G401 (cell line): ENCODE measurements at regions not wholly inside any gene's neighbourhood (a gene's known extent, or its start where the extent isn't known, plus 50 kb on each side); places are given as distances from the start of the nearest gene placed in this dataset.

Experiments used
- DNase-seq: peaks from one replicate; pipeline ENCODE4 v3.0.0-alpha.2; 2015; ENCODE audit warnings: low spot score
- in situ Hi-C: cut with HindIII; loops from 2 replicates; pipeline ENCODE4 v1.10.0; 2016; ENCODE audit warnings: low sequenced_read_pairs, mixed read lengths

DNA sequence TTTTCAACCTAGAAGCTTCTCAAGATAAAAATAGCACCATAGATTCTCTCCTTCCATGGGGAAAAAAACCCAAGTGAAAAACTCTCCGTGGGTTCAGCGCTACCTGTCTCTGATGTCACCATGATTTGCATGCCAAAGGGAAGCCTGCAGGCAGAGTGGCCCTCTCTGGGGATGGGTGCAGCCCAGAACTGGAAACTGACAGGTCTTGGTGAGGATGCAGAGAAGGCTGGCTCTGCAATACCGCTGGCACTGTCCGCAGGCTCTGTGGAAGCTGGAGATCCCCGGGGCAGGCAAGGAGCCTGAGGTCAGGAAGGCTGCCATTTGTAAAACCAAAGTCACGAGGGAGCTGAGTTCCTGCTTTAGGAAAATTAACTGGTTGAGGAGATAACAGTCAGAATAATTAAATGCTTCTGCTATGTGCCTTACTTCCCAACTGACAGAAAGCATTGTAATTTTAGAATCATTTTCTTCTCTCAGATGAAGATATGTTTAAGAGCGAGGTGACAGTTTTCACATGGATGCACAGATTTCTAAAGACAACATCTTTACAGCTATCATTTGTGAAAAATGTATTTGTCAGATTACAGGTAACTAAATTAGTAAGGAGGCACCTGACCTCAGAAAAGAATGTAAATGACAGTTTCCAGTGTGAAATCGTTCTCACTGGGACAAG is 731.5 kb upstream of the FZD8 start:
- DNase-seq, result no peak
- in situ Hi-C loops, result no loop called here

DNA sequence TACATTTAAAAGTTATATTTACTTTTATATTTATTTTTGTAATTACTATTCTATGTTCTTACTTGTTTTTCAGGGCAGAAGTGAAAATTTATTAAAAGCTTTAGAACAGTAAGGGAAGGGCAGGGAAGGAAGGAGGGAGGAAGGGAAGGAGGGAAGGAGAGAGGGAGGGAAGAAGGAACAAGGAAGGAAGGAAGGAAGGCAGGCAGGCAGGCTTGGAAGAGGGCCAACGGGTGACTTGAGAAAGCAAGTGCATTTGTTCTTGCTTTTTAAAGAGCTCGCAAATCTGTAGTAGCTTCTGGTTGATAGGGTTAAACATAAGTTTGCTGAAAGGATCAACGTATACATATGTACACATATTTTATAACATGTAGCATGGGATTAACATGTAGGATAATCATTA is 725.3 kb upstream of the FZD8 start:
- DNase-seq, result no peak
- in situ Hi-C loops, result no loop called here

DNA sequence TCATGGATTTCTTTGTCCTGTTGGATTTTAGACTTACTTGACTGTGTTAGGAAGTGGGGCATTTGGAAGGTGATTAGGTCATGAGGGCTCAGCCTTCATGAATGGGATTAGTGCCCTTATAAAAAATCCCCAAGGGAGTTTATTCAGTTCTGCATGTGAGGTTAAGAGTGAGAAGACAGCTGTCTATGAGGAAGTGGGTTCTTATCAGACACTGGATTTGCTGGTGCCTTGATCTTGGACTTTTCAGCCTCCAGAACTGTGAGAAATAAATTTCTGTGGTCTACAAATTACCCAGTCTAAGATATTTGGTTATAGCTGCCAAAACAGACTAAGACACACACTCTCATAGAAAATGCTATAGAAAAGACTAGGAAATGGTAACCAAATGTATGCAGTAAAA is 724.7 kb upstream of the FZD8 start:
- in situ Hi-C loops, result no loop called here
- no peak for DNase-seq

DNA sequence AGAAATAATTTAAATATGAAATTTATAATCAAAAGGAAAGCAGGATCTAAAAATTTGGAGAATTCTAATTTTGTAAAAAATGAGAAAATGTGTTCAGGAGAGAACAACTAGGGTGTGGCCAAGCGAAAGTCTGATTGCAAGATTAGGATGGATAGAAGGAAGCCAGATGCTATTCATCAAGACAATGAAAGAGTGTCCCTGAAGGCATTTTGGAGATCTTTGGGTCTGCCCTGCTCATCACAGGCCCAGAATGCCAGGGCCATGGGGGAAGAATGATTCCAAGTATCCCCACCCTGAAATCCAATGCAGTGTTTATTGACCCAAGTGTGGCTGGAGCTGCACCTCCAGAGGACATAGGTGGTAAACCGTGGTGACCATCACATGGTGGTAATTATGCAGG is 724.0 kb upstream of the FZD8 start:
- in situ Hi-C loops, result no loop called here
- DNase-seq, result no peak

DNA sequence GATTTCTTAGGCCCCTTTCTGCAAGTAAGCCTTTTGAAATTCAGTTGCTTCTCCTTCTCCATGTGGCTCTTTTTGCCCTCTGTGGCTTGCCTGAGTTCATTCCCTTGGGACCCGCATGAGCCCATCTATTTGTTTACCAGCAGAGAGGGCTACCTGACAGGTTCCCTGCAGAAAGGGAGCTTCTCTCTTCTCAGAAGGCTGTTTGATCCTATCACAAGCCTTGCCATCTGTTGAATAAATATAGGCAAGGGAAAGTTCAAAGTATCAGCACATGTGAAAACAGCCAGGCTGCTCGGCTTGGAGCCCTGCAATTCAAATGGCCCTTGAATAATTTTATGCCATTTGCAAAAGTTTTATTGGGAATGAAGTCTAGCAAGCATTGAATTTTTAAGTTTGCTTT is 720.2 kb upstream of the FZD8 start:
- no peak for DNase-seq
- in situ Hi-C loops, result no loop called here

DNA sequence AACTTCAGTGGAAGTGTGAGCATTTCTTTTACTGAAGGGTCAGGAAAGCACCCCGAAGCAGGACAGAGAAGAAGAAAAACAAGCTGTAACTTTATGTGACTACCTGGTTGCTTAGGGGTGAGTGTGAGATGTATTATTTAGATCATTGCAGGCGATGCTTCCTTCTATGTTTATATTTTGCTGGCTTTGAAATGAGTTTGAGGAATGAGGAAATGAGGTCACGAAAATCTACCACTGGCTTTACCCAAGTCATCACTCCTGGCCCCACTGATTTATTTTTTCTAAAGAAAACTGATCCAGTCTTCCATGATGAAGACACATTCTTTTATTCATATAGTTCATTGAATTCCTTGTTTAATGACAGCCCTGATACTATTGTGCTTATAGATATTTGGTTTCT is 716.6 kb upstream of the FZD8 start:
- no peak for DNase-seq
- in situ Hi-C loops, result no loop called here

DNA sequence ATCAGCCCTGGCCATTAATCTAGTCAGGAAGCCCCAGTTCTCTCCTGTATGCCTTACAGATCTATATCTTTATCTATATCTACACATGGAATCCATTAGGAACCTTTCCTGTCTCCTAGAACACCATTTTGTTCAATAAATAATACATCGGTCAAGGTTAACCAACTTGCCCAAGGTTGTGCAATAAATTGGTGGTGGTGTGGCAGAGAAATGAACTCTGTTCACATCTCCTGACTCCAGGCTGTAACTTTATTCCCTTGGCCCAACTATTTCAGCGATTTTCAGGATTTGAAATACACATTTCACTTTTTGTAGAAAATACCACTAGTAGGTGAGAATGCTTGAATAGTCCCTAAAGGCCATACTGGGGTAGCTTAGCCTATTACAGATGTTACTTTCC is 712.5 kb upstream of the FZD8 start:
- in situ Hi-C loops, result no loop called here
- no peak for DNase-seq

DNA sequence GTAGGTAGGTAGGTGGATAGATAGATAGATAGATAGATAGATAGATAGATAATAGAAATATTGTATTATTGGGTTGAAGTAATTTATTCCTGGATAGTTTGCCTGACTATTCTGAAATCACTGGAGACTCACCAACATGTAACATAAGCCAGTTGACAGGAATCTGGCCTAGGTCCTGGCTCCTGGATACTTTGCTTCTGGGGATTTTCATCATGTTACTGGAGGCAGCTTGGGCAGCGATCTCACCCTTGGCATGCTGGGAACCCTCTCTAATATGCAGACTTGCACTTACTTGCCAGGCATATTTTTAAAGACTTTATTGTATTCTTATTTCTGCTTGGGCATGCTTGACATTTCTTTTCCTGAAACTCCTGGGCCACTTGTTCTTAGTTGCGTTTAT is 709.1 kb upstream of the FZD8 start:
- no peak for DNase-seq
- in situ Hi-C loops, result no loop called here

DNA sequence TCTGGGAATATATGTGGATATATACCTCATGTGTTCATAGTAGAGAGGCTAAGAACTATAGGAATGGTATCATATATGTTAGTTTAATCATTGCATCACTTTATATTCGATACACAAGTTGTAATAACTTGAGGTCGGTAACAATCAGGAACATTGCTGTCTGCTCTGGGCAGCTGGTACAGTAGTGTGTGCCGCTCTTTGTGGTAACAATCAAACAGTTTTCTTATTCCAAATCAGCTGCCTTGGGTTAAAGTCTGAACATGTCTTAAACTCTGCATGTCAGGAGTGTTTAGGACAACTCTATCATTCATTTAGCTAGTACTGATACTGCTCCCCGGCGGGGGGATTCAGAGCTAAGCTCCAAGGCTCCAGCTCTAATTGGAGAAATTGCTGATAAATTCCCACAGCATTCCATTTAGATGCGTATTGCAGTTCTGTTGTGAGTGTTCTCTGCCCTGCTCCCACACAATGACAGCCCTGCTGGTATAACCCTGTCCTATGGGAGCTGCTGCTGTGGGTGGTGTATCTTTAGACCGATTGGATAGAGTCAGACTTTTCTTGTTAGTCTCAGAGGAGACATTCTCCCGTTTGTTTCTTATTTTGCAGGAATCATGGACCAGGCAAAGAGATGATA is 707.5 kb upstream of the FZD8 start:
- DNase-seq, result no peak
- in situ Hi-C loops, result no loop called here

DNA sequence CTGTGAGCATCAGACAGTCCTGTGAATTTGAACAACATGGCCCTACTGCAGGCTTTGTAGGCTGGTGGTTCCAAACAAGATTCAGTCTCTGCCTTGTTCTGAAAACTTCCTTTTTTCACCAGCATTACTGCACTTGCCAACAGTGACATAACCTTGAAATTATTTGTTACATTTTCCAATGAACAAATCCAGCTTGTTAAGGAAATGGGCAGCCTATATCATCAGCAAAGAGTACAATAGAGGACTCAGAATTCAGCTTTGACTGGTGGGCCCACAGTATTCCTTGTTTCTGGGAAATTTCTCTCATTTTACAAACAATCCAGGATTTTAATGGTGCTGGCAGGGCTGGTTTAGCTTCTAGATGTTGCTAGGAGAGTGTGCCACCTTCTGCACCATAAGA is 703.7 kb upstream of the FZD8 start:
- in situ Hi-C loops, result no loop called here
- DNase-seq, result no peak

DNA sequence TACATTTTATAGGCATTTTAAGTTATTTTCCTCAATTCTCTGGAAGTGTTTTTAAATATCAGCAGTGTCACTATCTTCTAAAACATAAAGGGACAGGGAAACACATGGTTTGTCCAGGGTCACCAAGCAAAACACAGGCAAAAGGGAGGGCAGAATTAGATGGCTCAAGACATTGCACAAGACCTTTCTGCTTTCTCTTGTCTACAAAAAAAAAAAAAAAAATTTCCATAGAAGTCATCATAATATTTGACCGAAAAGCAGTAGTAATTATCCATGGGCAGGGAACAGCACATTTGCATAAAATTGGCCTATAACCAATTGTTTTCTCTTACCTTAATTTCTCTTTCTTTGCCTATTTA is 703.1 kb upstream of the FZD8 start:
- in situ Hi-C loops, result no loop called here
- no peak for DNase-seq

DNA sequence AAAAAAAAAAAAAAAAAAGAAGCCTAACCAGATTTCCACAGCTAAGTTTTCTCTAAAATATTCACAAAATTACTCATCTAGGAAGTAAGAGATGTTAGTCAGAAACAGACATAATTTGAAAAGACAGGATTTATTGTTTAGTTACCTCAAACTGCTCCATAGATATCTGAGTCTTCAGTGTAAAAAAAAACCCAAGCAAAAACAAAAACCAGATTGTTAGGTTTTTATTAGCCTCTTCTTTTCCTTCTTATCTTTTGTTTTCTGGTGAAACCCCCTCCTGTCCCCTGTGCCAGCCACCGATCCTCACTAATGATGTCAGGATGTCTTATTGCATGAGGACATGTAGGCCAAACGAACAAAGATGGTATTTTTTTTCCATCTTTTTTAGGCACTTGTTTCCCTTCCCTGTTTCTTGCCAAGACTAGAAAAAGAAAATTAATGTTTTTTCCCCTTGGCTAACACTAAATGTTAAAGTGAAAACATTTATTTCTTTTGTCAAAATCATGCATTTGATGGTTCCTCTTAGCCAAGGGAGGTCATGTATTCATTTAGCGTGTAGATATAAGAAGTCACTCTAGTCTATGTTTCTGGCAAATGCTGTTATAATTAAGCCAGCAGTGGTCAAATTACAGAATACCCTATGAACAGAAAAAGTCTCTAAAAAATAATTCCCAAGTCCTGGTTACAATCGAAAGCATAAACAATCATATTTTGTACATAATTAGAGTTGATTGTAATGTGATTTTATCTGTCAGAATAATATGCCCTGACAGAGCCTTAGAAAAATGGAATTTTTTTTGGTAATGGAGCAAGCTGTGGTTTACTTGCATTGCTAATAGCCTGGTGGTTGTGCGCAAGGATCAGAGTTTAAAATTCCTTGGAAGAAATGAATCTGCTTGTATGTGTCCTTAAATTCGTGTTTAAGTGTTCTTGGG is 702.4 kb upstream of the FZD8 start:
- DNase-seq, result no peak
- in situ Hi-C loops, result no loop called here

DNA sequence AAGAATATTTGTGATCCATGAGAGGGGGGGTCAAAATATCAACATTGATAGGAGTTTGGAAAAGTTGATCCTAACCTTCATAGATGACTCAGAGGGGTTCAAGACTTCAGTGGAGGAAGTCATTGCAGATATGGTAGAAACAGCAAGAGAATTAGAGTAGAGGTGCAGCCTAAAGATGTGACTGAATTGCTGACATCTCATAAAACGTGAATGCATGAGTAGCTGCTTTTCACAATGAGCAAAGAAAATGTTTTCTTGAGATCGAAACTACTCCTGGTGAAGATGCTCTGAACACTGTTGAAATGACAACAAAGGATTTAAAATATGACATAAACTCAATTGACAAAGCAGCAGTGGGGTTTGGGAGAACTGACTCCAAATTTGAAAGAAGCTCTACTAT is 700.7 kb upstream of the FZD8 start:
- in situ Hi-C loops, result no loop called here
- no peak for DNase-seq

DNA sequence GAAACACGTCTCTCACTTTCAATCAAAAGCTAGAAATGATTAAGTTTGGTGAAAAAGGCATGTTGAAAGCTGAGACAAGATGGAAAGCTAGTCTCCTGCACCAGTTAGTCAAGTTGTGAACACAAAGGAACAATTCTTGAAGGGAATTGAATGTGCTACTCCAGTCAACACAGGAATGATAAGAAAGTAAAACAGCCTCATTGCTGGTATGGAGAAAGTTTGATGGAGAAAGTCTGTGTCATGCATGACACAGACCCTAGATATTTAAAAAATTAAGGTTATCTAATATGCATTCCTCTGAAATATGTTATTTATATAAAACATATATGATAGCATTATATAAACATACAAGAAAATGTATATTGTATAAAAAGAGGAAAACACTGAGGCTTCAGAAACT is 699.4 kb upstream of the FZD8 start:
- no peak for DNase-seq
- in situ Hi-C loops, result no loop called here

DNA sequence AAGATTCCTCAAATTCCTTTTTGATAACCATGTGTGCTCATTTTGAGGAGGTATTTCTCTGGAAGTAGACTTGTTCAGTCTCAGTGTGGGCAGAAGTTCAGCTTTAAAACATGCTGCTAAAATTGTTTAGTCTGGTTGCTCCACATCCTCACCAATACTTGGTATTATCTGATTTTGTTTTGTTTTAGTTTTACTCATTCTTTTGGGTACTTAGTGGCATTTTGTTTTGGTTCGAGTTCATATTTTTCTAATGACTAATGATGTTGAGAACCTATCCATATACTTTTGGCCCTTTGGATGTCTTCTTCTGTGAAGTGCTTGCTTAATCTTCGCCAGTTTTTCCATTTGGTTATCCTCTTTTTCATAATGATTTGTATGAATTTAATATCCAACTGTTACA is 694.2 kb upstream of the FZD8 start:
- no peak for DNase-seq
- in situ Hi-C loops, result no loop called here

DNA sequence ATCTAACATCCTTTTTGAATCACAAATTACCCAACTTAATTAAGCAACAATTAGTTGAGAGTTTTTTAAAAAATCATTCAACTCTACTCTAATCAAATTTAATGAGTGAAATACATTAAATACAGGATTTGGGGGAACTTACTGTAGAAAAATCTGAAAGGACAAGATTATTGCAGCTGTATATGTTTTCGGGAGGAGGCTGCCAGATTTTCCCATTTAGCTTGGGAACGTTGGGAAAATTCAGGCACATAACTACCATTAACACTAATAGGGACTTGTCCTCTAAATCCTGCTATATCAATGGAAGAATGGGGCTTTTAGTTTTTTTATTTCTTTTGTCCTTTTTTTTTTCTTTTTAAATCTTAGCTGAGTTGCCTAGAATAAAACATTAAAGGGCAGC is 691.4 kb upstream of the FZD8 start:
- in situ Hi-C loops, result no loop called here
- no peak for DNase-seq

DNA sequence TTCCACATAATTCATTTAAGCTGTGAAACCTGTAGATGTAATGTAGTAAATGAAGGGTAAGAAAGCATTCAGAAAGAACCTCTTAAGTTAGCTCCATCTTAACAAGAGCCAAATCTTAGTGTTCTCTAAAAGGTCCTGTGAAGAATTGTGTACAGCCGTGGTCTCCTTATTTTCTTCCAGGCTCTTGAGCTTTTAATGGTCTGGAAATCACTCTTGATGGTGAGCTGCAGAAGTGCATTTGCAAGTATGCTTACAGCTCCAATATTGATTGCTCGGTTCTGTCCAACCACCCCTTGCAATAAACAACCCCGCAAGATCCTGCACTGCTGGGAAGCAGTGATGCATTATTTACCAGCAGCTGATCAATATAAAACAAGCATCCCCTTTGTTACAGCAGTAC is 690.8 kb upstream of the FZD8 start:
- in situ Hi-C loops, result no loop called here
- no peak for DNase-seq

DNA sequence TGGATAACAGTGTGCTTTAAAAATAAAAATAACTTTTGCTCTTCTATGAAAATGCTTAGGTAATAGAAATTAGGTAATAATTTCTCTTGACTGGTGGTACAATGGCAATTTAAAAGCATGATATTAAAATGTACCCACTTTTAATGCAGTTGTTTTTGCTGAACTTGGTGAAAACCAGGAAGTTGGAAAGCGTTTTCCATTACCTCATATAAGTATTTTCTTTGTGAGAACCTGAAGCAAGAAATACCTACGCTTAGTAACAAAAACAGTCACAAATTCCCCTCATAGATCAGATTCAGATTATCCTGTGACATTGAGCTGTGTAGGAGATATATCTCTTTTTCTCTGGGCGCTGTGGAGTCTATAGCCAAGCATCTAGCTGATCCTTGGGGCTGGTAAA is 689.0 kb upstream of the FZD8 start:
- no peak for DNase-seq
- in situ Hi-C loops, result no loop called here

DNA sequence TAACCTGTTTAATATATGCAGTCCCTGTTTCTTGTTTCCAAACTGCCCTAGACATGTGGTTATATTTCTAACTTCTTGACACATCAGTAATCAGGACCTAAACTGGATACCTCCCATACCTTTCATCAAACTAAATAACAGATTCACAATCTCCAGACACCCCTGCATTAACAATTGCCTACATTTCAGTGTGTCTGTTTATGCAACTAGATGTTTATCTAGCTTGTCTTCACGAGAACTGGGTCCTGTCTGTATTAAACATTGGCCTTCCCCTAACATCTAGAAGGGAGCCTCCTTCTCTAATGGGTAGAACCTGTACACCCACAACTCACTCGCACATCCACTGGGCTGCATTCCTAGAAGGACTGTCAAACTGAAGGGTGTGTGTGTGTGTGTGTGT is 683.7 kb upstream of the FZD8 start:
- in situ Hi-C loops, result no loop called here
- no peak for DNase-seq

DNA sequence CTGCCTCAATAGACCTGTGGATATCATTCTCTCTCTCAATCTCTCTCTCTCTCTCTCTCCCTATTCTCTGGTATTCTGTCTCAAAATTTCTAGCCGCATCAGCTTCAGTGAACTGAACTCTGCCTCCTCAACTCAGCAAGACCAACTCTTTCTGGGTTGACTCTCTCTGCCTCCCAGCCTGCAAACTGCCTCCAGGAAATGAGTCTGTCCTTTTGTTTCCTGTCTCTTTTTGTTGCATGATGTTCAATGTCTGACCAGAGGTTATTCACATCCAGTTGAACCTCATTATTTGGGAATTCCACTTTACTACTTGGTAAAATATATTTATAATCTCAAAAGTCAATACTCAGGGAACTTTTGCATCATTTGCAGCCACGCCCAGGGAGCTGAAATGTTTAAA is 682.7 kb upstream of the FZD8 start:
- in situ Hi-C loops, result no loop called here
- no peak for DNase-seq

DNA sequence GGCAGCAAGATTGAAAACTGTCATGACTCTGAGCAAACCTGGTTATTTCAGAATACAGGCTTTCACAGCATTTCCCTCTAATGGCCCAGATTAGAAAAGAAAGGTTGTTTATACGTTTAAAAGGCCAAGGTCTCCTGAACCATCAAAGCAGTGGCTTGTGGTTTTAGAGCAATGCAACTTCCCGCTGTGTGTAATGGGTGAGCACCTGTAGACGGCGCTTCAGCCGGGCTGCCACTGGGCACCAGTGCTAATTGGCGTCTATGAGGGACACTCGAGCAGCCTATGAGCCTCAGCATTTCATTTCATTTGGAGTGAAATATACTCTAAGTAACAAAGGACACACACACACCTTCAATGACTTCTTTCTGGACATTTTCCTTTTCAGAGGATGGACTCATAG is 671.0 kb upstream of the FZD8 start:
- in situ Hi-C loops, result no loop called here
- DNase-seq, result no peak
